ENCODE measurements at regions not wholly inside any gene's neighbourhood (a gene's known extent, or its start where the extent isn't known, plus 50 kb on each side); places are given as distances from the start of the nearest gene placed in this dataset.
"Not testable (repeated sequence)": the region's sequence is repeated elsewhere in the genome, so short reads cannot be mapped to it uniquely, and the experiment has no call there.

DNA sequence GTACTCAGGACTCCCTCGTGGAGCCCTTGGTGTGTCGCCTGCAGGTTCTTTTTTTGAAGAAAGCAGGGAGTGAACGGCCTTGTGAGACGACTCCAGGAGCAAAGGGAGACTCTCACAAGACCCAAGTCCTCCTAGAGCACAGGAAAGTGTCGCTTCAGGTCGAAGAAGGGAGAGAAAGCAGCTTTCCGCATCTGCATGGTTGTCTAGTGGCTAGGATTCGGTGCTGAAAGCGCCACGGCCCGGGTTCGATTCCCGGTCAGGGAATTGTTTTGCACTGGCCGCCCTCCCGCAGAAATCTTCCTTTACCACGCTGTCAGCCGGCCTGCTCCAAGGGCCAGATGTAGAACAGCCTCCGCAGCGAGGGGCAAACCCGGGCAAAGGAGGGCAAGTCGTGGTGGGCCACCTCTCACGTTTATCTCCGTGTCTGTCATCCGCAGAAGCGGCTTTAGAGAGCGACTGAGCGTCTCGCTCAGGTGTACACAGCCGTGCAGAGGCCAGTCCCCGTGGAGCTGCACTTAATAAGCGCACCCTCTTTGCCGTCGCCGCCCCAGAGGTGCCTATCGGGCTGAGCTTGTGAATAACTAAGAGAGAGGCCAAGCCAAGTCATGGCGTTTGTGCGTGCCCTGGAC lies 72.6 kb downstream of the FAM72D start:
- intact Hi-C loops (cut with micrococcal nuclease; ENCODE audit: unreplicated experiment); H3K27me3 ChIP-seq (replicated peaks; ENCODE audit: control insufficient read depth, insufficient read depth, low read length); BruUV-seq (replicated peaks); H3K36me3 Mint-ChIP-seq (ENCODE audit: insufficient read depth, unreplicated experiment); H3K9me3 ChIP-seq; H3K4me1 ChIP-seq; H3K9me3 Mint-ChIP-seq (ENCODE audit: unreplicated experiment); H3K4me1 Mint-ChIP-seq (ENCODE audit: low read depth, unreplicated experiment); H3K4me3 Mint-ChIP-seq (ENCODE audit: unreplicated experiment); POLR2A ChIA-PET; H3K27me3 Mint-ChIP-seq (ENCODE audit: insufficient read depth, unreplicated experiment); H3K36me3 ChIP-seq (ENCODE audit: control insufficient read depth, insufficient read depth, low read length); DNase-seq; H3K4me3 ChIP-seq (ENCODE audit: low read depth, low read length); H3K27ac Mint-ChIP-seq (ENCODE audit: unreplicated experiment); CTCF ChIA-PET: not testable (repeated sequence)

DNA sequence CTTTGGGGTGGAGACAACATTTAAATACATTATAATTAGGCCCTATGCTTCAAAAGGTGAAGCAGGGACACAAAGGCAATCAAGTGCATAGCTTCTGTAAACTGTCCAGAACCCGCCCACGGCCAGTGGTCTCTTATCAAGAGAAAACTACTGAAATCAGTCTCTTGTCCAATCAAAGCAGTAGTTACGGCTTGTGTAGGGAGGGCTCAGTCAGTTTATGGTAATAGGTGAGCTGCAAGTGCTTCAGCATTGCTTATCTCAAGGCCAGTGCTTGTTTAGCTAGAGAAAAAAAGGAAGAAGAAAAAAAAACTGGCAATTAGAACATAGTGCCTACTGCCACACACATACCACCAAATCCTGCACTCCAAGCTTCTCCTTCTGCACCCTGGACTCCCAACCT lies 68.6 kb downstream of the FAM72D start:
- H3K9me3 Mint-ChIP-seq (ENCODE audit: unreplicated experiment); POLR2A ChIA-PET; H3K27me3 ChIP-seq (replicated peaks; ENCODE audit: control insufficient read depth, insufficient read depth, low read length); H3K36me3 ChIP-seq (ENCODE audit: control insufficient read depth, insufficient read depth, low read length); H3K4me1 ChIP-seq; BruUV-seq (replicated peaks); CTCF ChIA-PET; H3K9me3 ChIP-seq; H3K4me3 ChIP-seq (ENCODE audit: low read depth, low read length); DNase-seq; intact Hi-C loops (cut with micrococcal nuclease; ENCODE audit: unreplicated experiment); H3K36me3 Mint-ChIP-seq (ENCODE audit: insufficient read depth, unreplicated experiment); H3K4me1 Mint-ChIP-seq (ENCODE audit: low read depth, unreplicated experiment); H3K27me3 Mint-ChIP-seq (ENCODE audit: insufficient read depth, unreplicated experiment); H3K4me3 Mint-ChIP-seq (ENCODE audit: unreplicated experiment); H3K27ac Mint-ChIP-seq (ENCODE audit: unreplicated experiment): not testable (repeated sequence)
